ENCODE measurements at regions not wholly inside any gene's neighbourhood (a gene's known extent, or its start where the extent isn't known, plus 50 kb on each side); places are given as distances from the start of the nearest gene placed in this dataset.

GRCh38 chr2:15864176-15864769, 76.1 kb upstream of the MYCN start:
- Histone ChIP-seq H3K4me3 (no peak overlapping the region), H3K4me1 (peaks cover 0 to 21% (median 3%) of the 10 kb centered on the region in 4 donors), H3K27me3 (no peaks in the 10 kb centered on the region), H3K36me3 (no peaks in the 10 kb centered on the region), H3K9me3 (no peaks in the 10 kb centered on the region), H3K27ac (no peak overlapping the region)
- intact Hi-C loops (cut with DNase I), result no loop called here
- TF ChIP-seq POLR2A (IDR thresholded peaks at IDR 0.05) (no peak), CTCF (IDR thresholded peaks at IDR 0.05) (no peak)
- 68% methylated on average over 3 of the region's 3 CpGs for WGBS (ENCODE audit: insufficient coverage, low coverage, low lambda C conversion rate, missing lambda C conversion rate)
- ATAC-seq (no peak), DNase-seq (no peak)

GRCh38 chr2:15865923-15866322, 74.4 kb upstream of the MYCN start:
- Histone ChIP-seq H3K27me3 (no peaks in the 10 kb centered on the region), H3K27ac (no peak overlapping the region), H3K4me3 (no peak overlapping the region), H3K9me3 (no peaks in the 10 kb centered on the region), H3K4me1 (peaks cover 0 to 21% (median 3%) of the 10 kb centered on the region in 4 donors), H3K36me3 (no peaks in the 10 kb centered on the region)
- intact Hi-C loops (cut with DNase I), result no loop called here
- DNase-seq (no peak), ATAC-seq (no peak)
- WGBS (ENCODE audit: insufficient coverage, low coverage, low lambda C conversion rate, missing lambda C conversion rate), result no CpG with 5 or more reads among the region's 1 CpG
- no peak for TF ChIP-seq CTCF (IDR thresholded peaks at IDR 0.05)
- TF ChIP-seq POLR2A (IDR thresholded peaks at IDR 0.05), result no peak

GRCh38 chr2:15866563-15867193, 73.7 kb upstream of the MYCN start:
- Histone ChIP-seq H3K9me3 (no peaks in the 10 kb centered on the region), H3K27ac (no peak overlapping the region), H3K4me3 (no peak overlapping the region), H3K4me1 (peaks cover 0 to 16% (median under 1%) of the 10 kb centered on the region in 4 donors), H3K27me3 (no peaks in the 10 kb centered on the region), H3K36me3 (no peaks in the 10 kb centered on the region)
- intact Hi-C loops (cut with DNase I), result no loop called here
- TF ChIP-seq CTCF (IDR thresholded peaks at IDR 0.05), result no peak
- TF ChIP-seq POLR2A (IDR thresholded peaks at IDR 0.05), result no peak
- ATAC-seq, result no peak
- no peak for DNase-seq
- 66% methylated on average over 3 of the region's 3 CpGs for WGBS (ENCODE audit: insufficient coverage, low coverage, low lambda C conversion rate, missing lambda C conversion rate)

GRCh38 chr2:15867194-15868171, 72.9 kb upstream of the MYCN start:
- WGBS (ENCODE audit: insufficient coverage, low coverage, low lambda C conversion rate, missing lambda C conversion rate), result 91% methylated on average over 3 of the region's 8 CpGs
- TF ChIP-seq POLR2A (IDR thresholded peaks at IDR 0.05), result no peak
- no peak for TF ChIP-seq CTCF (IDR thresholded peaks at IDR 0.05)
- ATAC-seq (no peak), DNase-seq (no peak)
- Histone ChIP-seq H3K9me3 (no peaks in the 10 kb centered on the region), H3K4me1 (peaks cover 0 to 9% (median 0%) of the 10 kb centered on the region in 4 donors), H3K4me3 (no peak overlapping the region), H3K27ac (no peak overlapping the region), H3K36me3 (no peaks in the 10 kb centered on the region), H3K27me3 (no peaks in the 10 kb centered on the region)
- intact Hi-C loops (cut with DNase I), result no loop called here

Measured in right lobe of liver (tissue), 6 donors.